Panc1 (cell line): ENCODE measurements at regions not wholly inside any gene's neighbourhood (a gene's known extent, or its start where the extent isn't known, plus 50 kb on each side); places are given as distances from the start of the nearest gene placed in this dataset.

ENCODE experiments used
- ATAC-seq: fragments of 200-7000 bp; cut with Tn5 transposase; 2 replicates; pipeline ENCODE4 v1.9.1; 2020; ENCODE audit warnings: mild to moderate bottlenecking, moderate library complexity
- BruUV-seq: library from RNA; stranded (reverse); fragments of 400-500 nt; replicated peaks from 2 replicates; lab custom pipeline; 2021; lab: Mats Ljungman, UMichigan
- CTCF ChIA-PET: fragments of 300-600 bp; sonication (Branson Sonifier 250); formaldehyde crosslinking; loops from one replicate; lab custom pipeline; 2022; ENCODE audit warnings: antibody characterized with exemption; lab: Charles Lee
- POLR2A ChIA-PET: fragments of 300-600 bp; sonication (Branson Sonifier 250); formaldehyde crosslinking; loops from one replicate; lab custom pipeline; 2022; ENCODE audit warnings: antibody characterized with exemption; lab: Charles Lee
- DNase-seq: peaks from one replicate; pipeline ENCODE4 v3.0.0-alpha.2; 2010; ENCODE audit warnings: low read depth, low spot score
- H3K27ac ChIP-seq: 2 replicates; pipeline ENCODE4 v1.5.1; 2011; ENCODE audit warnings: mild to moderate bottlenecking, low read length, inconsistent platforms
- H3K27me3 ChIP-seq: fragments of 200-500 bp; sonication (Bioruptor generic); 2 replicates; pipeline ENCODE4 v1.6.0; 2014; ENCODE audit warnings: low read length, inconsistent platforms; ENCODE audit not compliant: control insufficient read depth, insufficient read depth
- H3K36me3 ChIP-seq: fragments of 200-500 bp; sonication (Bioruptor generic); 2 replicates; pipeline ENCODE4 v1.5.1; 2014; ENCODE audit warnings: inconsistent platforms, mild to moderate bottlenecking, low read length, moderate library complexity; ENCODE audit not compliant: control insufficient read depth, insufficient read depth
- H3K4me1 ChIP-seq: 2 replicates; pipeline ENCODE4 v1.5.1; 2011; ENCODE audit warnings: inconsistent platforms, mild to moderate bottlenecking, low read length, moderate library complexity; ENCODE audit not compliant: control insufficient read depth, insufficient read depth
- H3K4me3 ChIP-seq, 2 experiments: 2 replicates each; pipeline ENCODE4 v1.5.1; 2011 to 2012; ENCODE audit warnings: low read depth in 2 of 2, low read length in 2 of 2, mild to moderate bottlenecking in 2 of 2, inconsistent platforms in 1 of 2, moderate library complexity in 1 of 2
- H3K9me3 ChIP-seq: fragments of 200-500 bp; sonication (Bioruptor generic); 2 replicates; pipeline ENCODE4 v1.5.1; 2014; ENCODE audit warnings: low read depth, mild to moderate bottlenecking, inconsistent platforms, low read length, moderate library complexity; ENCODE audit not compliant: control insufficient read depth, insufficient read depth
- POLR2AphosphoS5 ChIP-seq: IDR thresholded peaks from 2 replicates; pipeline ENCODE4 v1.6.1; 2012; ENCODE audit warnings: mild to moderate bottlenecking, low read depth, low read length, moderate library complexity
- SIN3A ChIP-seq: IDR thresholded peaks from 2 replicates; pipeline ENCODE4 v1.6.1; 2012; ENCODE audit warnings: low read depth, mild to moderate bottlenecking, low read length, moderate library complexity, borderline replicate concordance; ENCODE audit not compliant: insufficient read depth
- TCF7L2 ChIP-seq: IDR thresholded peaks from 2 replicates; pipeline ENCODE4 v1.6.1; 2011; ENCODE audit warnings: mild to moderate bottlenecking, low read depth, low read length, inconsistent platforms
- in situ Hi-C: cut with HindIII; loops from 2 replicates; pipeline ENCODE4 v1.10.0; 2016; ENCODE audit warnings: low sequenced_read_pairs, low pct_unique_long_range_greater_than_20kb
- intact Hi-C: fragments of 100-400 bp; cut with micrococcal nuclease; formaldehyde crosslinking; loops from one replicate; pipeline ENCODE4 v1.10.0; 2022; ENCODE audit not compliant: unreplicated experiment
- TF ChIP-seq, protein P1 (sequence below): fragments of 450-650 bp; IDR thresholded peaks from 2 replicates; pipeline ENCODE4 v1.5.1; 2017; ENCODE audit warnings: mild to moderate bottlenecking
- TF ChIP-seq, protein P2 (sequence below), 2 experiments: IDR thresholded peaks; 2 replicates each; pipeline ENCODE4 v1.6.1; 2011 to 2012; ENCODE audit warnings: low read depth in 2 of 2, control low read depth in 1 of 2, low read length in 1 of 2, mild to moderate bottlenecking in 1 of 2, moderate library complexity in 1 of 2; ENCODE audit not compliant: insufficient read depth in 1 of 2

DNA sequence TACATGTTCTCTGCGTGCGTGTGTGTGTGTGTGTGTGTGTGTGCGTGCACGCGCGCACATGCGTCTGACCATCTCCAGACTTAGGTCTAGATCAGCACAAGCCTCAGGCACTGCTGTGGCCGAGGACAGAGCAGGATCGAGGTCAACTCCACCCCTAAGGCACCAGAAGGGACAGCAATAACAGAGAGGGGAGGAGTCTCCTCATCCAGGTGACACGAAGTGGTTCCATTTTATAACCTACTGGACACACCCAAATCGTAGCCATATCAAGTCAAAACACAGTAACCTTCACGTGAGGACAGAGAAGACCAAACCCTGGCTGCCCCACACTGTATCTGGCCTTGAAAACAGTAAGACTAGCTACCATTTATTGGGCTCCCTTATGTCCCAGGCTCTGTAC is 224.1 kb downstream of the FGFR2 start:
- TF ChIP-seq, protein P1, sequence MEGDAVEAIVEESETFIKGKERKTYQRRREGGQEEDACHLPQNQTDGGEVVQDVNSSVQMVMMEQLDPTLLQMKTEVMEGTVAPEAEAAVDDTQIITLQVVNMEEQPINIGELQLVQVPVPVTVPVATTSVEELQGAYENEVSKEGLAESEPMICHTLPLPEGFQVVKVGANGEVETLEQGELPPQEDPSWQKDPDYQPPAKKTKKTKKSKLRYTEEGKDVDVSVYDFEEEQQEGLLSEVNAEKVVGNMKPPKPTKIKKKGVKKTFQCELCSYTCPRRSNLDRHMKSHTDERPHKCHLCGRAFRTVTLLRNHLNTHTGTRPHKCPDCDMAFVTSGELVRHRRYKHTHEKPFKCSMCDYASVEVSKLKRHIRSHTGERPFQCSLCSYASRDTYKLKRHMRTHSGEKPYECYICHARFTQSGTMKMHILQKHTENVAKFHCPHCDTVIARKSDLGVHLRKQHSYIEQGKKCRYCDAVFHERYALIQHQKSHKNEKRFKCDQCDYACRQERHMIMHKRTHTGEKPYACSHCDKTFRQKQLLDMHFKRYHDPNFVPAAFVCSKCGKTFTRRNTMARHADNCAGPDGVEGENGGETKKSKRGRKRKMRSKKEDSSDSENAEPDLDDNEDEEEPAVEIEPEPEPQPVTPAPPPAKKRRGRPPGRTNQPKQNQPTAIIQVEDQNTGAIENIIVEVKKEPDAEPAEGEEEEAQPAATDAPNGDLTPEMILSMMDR, result no peak
- no peak for TF ChIP-seq TCF7L2
- TF ChIP-seq, protein P2, sequence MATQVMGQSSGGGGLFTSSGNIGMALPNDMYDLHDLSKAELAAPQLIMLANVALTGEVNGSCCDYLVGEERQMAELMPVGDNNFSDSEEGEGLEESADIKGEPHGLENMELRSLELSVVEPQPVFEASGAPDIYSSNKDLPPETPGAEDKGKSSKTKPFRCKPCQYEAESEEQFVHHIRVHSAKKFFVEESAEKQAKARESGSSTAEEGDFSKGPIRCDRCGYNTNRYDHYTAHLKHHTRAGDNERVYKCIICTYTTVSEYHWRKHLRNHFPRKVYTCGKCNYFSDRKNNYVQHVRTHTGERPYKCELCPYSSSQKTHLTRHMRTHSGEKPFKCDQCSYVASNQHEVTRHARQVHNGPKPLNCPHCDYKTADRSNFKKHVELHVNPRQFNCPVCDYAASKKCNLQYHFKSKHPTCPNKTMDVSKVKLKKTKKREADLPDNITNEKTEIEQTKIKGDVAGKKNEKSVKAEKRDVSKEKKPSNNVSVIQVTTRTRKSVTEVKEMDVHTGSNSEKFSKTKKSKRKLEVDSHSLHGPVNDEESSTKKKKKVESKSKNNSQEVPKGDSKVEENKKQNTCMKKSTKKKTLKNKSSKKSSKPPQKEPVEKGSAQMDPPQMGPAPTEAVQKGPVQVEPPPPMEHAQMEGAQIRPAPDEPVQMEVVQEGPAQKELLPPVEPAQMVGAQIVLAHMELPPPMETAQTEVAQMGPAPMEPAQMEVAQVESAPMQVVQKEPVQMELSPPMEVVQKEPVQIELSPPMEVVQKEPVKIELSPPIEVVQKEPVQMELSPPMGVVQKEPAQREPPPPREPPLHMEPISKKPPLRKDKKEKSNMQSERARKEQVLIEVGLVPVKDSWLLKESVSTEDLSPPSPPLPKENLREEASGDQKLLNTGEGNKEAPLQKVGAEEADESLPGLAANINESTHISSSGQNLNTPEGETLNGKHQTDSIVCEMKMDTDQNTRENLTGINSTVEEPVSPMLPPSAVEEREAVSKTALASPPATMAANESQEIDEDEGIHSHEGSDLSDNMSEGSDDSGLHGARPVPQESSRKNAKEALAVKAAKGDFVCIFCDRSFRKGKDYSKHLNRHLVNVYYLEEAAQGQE (IDR thresholded peaks at IDR 0.05; ENCODE audit: insufficient read depth in 1 of 2, low read depth in 2 of 2, low read length in 1 of 2), result no peak
- no peak for TF ChIP-seq SIN3A
- no peak for TF ChIP-seq POLR2AphosphoS5
- Histone ChIP-seq H3K27ac (no peak overlapping the region), H3K27me3 (peaks cover 5% of the 10 kb centered on the region; the same call in 1 of the 2 replicates), H3K4me1 (no peaks in the 10 kb centered on the region), H3K9me3 (no peaks in the 10 kb centered on the region), H3K36me3 (no peaks in the 10 kb centered on the region), H3K4me3 (no peak overlapping the region)
- intact Hi-C loops, result no loop called here
- POLR2A ChIA-PET, result no interaction called here
- CTCF ChIA-PET, result no interaction called here
- DNase-seq (no peak), ATAC-seq (no peak)
- in situ Hi-C loops, result no loop called here
- BruUV-seq, result no TSS peak

DNA sequence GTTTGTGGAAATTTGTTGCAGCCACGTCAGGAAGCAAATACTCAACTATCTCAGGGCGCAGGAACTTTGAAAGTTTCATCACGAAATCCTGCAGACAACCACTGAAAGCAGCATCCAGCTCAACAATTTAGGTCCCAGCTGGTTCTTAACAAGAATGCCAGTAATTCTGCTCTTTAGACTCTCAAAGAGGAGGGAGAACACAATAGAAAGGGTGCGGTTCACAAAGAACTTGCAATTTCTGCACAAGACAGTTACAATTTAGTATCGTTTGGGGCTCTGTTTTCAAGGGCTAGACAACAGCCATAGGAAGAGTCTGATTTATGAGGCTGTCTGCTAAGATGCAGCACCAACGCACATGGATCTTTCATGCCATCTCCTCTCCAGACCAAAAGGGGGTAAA is 223.1 kb downstream of the FGFR2 start:
- no peaks in the 10 kb centered on the region for H3K36me3 ChIP-seq
- CTCF ChIA-PET, result no interaction called here
- DNase-seq (no peak), ATAC-seq (no peak)
- no peaks in the 10 kb centered on the region for H3K4me1 ChIP-seq
- no TSS peak for BruUV-seq
- H3K4me3 ChIP-seq, result no peak overlapping the region
- POLR2A ChIA-PET, result no interaction called here
- H3K27ac ChIP-seq, result no peak overlapping the region
- no peaks in the 10 kb centered on the region for H3K9me3 ChIP-seq
- TF ChIP-seq, protein P2 (IDR thresholded peaks at IDR 0.05; ENCODE audit: insufficient read depth in 1 of 2, low read depth in 2 of 2, low read length in 1 of 2), result no peak
- TF ChIP-seq SIN3A (no peak), POLR2AphosphoS5 (no peak), TCF7L2 (no peak)
- TF ChIP-seq, protein P1, result no peak
- 0 out of 2 replicates have a peak, but pooled peaks cover 2% of the 10 kb centered on the region for H3K27me3 ChIP-seq
- intact Hi-C loops, result no loop called here
- in situ Hi-C loops, result no loop called here
